ENCODE measurements at regions not wholly inside any gene's neighbourhood (a gene's known extent, or its start where the extent isn't known, plus 50 kb on each side); places are given as distances from the start of the nearest gene placed in this dataset.
"Not testable (repeated sequence)": the region's sequence is repeated elsewhere in the genome, so short reads cannot be mapped to it uniquely, and the experiment has no call there.

- FAIRE-seq (no peak), DNase-seq (ENCODE audit: insufficient read length, low spot score) (no peak)
- no peak for TF ChIP-seq POLR2A (IDR thresholded peaks at IDR 0.05; ENCODE audit: low read depth, low read length)
These were observed 500.5 kb downstream of the BRINP3 start for GRCh38 chr1:189977184-189977583.

- TF ChIP-seq POLR2A (IDR thresholded peaks at IDR 0.05; ENCODE audit: low read depth, low read length), result no peak
- DNase-seq (ENCODE audit: insufficient read length, low spot score) (no peak), FAIRE-seq (no peak)
These were observed 494.3 kb downstream of the BRINP3 start for GRCh38 chr1:189983166-189983890.

GRCh38 chr1:189986516-189986915 lies 491.1 kb downstream of the BRINP3 start:
- DNase-seq (ENCODE audit: insufficient read length, low spot score) (no peak), FAIRE-seq (no peak)
- no peak for TF ChIP-seq POLR2A (IDR thresholded peaks at IDR 0.05; ENCODE audit: low read depth, low read length)

GRCh38 chr1:189987509-189987908 lies 490.2 kb downstream of the BRINP3 start:
- TF ChIP-seq POLR2A (IDR thresholded peaks at IDR 0.05; ENCODE audit: low read depth, low read length), result no peak
- DNase-seq (ENCODE audit: insufficient read length, low spot score) (no peak), FAIRE-seq (no peak)

- FAIRE-seq, result no peak
- no peak for TF ChIP-seq POLR2A (IDR thresholded peaks at IDR 0.05; ENCODE audit: low read depth, low read length)
- no peak for DNase-seq (ENCODE audit: insufficient read length, low spot score)
These were observed 484.8 kb downstream of the BRINP3 start for GRCh38 chr1:189992856-189993255.

- no peak for TF ChIP-seq POLR2A (IDR thresholded peaks at IDR 0.05; ENCODE audit: low read depth, low read length)
- no peak for DNase-seq (ENCODE audit: insufficient read length, low spot score)
- FAIRE-seq, result peak; percentile 23
These were observed 477.2 kb downstream of the BRINP3 start for GRCh38 chr1:190000365-190000872.

- DNase-seq (ENCODE audit: insufficient read length, low spot score) (no peak), FAIRE-seq (peak; percentile 61)
- TF ChIP-seq POLR2A (IDR thresholded peaks at IDR 0.05; ENCODE audit: low read depth, low read length), result no peak
These were observed 476.5 kb downstream of the BRINP3 start for GRCh38 chr1:190001187-190001586.

GRCh38 chr1:190003376-190003775 lies 474.3 kb downstream of the BRINP3 start:
- FAIRE-seq (no peak), DNase-seq (ENCODE audit: insufficient read length, low spot score) (no peak)
- no peak for TF ChIP-seq POLR2A (IDR thresholded peaks at IDR 0.05; ENCODE audit: low read depth, low read length)

- DNase-seq (ENCODE audit: insufficient read length, low spot score) (no peak), FAIRE-seq (no peak)
- no peak for TF ChIP-seq POLR2A (IDR thresholded peaks at IDR 0.05; ENCODE audit: low read depth, low read length)
These were observed 466.1 kb downstream of the BRINP3 start for GRCh38 chr1:190011585-190011984.

- not testable (repeated sequence) for FAIRE-seq; DNase-seq (ENCODE audit: insufficient read length, low spot score)
These were observed 458.5 kb downstream of the BRINP3 start for GRCh38 chr1:190019151-190019550.

GRCh38 chr1:190019717-190020116 lies 457.9 kb downstream of the BRINP3 start:
- peak; percentile 90 for FAIRE-seq
- DNase-seq (ENCODE audit: insufficient read length, low spot score), result peak; percentile 13
- no peak for TF ChIP-seq POLR2A (IDR thresholded peaks at IDR 0.05; ENCODE audit: low read depth, low read length)

- FAIRE-seq (peak; percentile 95), DNase-seq (ENCODE audit: insufficient read length, low spot score) (no peak)
- no peak for TF ChIP-seq POLR2A (IDR thresholded peaks at IDR 0.05; ENCODE audit: low read depth, low read length)
These were observed 455.0 kb downstream of the BRINP3 start for GRCh38 chr1:190022709-190023108.

- DNase-seq (ENCODE audit: insufficient read length, low spot score), result no peak
- no peak for TF ChIP-seq POLR2A (IDR thresholded peaks at IDR 0.05; ENCODE audit: low read depth, low read length)
- no peak for FAIRE-seq
These were observed 448.2 kb downstream of the BRINP3 start for GRCh38 chr1:190029441-190029840.

- no peak for TF ChIP-seq POLR2A (IDR thresholded peaks at IDR 0.05; ENCODE audit: low read depth, low read length)
- DNase-seq (ENCODE audit: insufficient read length, low spot score), result no peak
- FAIRE-seq, result no peak
These were observed 434.0 kb downstream of the BRINP3 start for GRCh38 chr1:190043655-190044054.

GRCh38 chr1:190046231-190046630 lies 431.4 kb downstream of the BRINP3 start:
- no peak for DNase-seq (ENCODE audit: insufficient read length, low spot score)
- FAIRE-seq, result no peak
- no peak for TF ChIP-seq POLR2A (IDR thresholded peaks at IDR 0.05; ENCODE audit: low read depth, low read length)

All from H54 (cell line).